H9 (cell line): ENCODE measurements at regions not wholly inside any gene's neighbourhood (a gene's known extent, or its start where the extent isn't known, plus 50 kb on each side); places are given as distances from the start of the nearest gene placed in this dataset.

ENCODE experiments used
- DNase-seq: peaks from one replicate; pipeline ENCODE4 v3.0.0-alpha.2; 2017
- H2AFZ ChIP-seq: one replicate; pipeline ENCODE4 v1.6.1; 2013; ENCODE audit warnings: mild to moderate bottlenecking, low read length, control low read depth, moderate library complexity
- H2AK5ac ChIP-seq: 2 replicates; pipeline ENCODE4 v1.6.1; 2013; ENCODE audit warnings: low read length, control low read depth, mixed read lengths; ENCODE audit not compliant: insufficient read length
- H2BK120ac ChIP-seq: one replicate; pipeline ENCODE4 v1.6.1; 2013; ENCODE audit warnings: low read depth, mild to moderate bottlenecking, low read length, control low read depth, inconsistent platforms; ENCODE audit not compliant: poor library complexity, severe bottlenecking
- H2BK12ac ChIP-seq: 2 replicates; pipeline ENCODE4 v1.6.1; 2013; ENCODE audit warnings: low read length, control low read depth, mixed read lengths, low read depth; ENCODE audit not compliant: insufficient read length
- H2BK15ac ChIP-seq: 2 replicates; pipeline ENCODE4 v1.6.1; 2013; ENCODE audit warnings: low read depth, low read length, control low read depth
- H2BK20ac ChIP-seq: one replicate; pipeline ENCODE4 v1.6.1; 2013; ENCODE audit warnings: low read depth, mild to moderate bottlenecking, low read length, control low read depth, inconsistent platforms; ENCODE audit not compliant: poor library complexity, severe bottlenecking
- H2BK5ac ChIP-seq: 2 replicates; pipeline ENCODE4 v1.6.1; 2013; ENCODE audit warnings: low read length, control low read depth, mixed read lengths; ENCODE audit not compliant: insufficient read length
- H3K14ac ChIP-seq: 2 replicates; pipeline ENCODE4 v1.6.1; 2013; ENCODE audit warnings: low read length, control low read depth; ENCODE audit not compliant: insufficient read depth
- H3K18ac ChIP-seq: 2 replicates; pipeline ENCODE4 v1.6.1; 2013; ENCODE audit warnings: low read depth, mild to moderate bottlenecking, mixed read lengths, low read length, control low read depth; ENCODE audit not compliant: insufficient read length
- H3K23ac ChIP-seq: 2 replicates; pipeline ENCODE4 v1.6.1; 2013; ENCODE audit warnings: low read length, control low read depth, mixed read lengths, low read depth; ENCODE audit not compliant: insufficient read length
- H3K23me2 ChIP-seq: 2 replicates; pipeline ENCODE4 v1.6.1; 2013; ENCODE audit warnings: low read depth, mild to moderate bottlenecking, mixed read lengths, low read length, control low read depth; ENCODE audit not compliant: insufficient read length, poor library complexity, severe bottlenecking
- H3K27ac ChIP-seq: 2 replicates; pipeline ENCODE4 v1.5.1; 2013; ENCODE audit warnings: low read length, control low read depth, mixed read lengths, low read depth; ENCODE audit not compliant: insufficient read length
- H3K27me3 ChIP-seq: 2 replicates; pipeline ENCODE4 v1.6.1; 2013; ENCODE audit warnings: low read length, control low read depth, inconsistent platforms; ENCODE audit not compliant: insufficient read depth
- H3K4ac ChIP-seq: 2 replicates; pipeline ENCODE4 v1.6.1; 2013; ENCODE audit warnings: low read depth, mild to moderate bottlenecking, control low read depth, inconsistent platforms, low read length, moderate library complexity
- H3K4me1 ChIP-seq: 2 replicates; pipeline ENCODE4 v1.6.1; 2013; ENCODE audit warnings: low read length, control low read depth, inconsistent platforms; ENCODE audit not compliant: insufficient read depth
- H3K4me2 ChIP-seq: 2 replicates; pipeline ENCODE4 v1.6.1; 2013; ENCODE audit warnings: low read length, control low read depth, mixed read lengths; ENCODE audit not compliant: insufficient read length, insufficient read depth
- H3K56ac ChIP-seq: 2 replicates; pipeline ENCODE4 v1.6.1; 2013; ENCODE audit warnings: low read depth, mild to moderate bottlenecking, mixed read lengths, low read length, control low read depth; ENCODE audit not compliant: insufficient read length
- H3K79me1 ChIP-seq: 2 replicates; pipeline ENCODE4 v1.6.1; 2013; ENCODE audit warnings: low read depth, mild to moderate bottlenecking, moderate library complexity, low read length, control low read depth, inconsistent platforms; ENCODE audit not compliant: insufficient read depth, poor library complexity, severe bottlenecking
- H3K79me2 ChIP-seq: 2 replicates; pipeline ENCODE4 v1.6.1; 2013; ENCODE audit warnings: low read length, control low read depth, inconsistent platforms; ENCODE audit not compliant: insufficient read depth
- H3K9ac ChIP-seq: 2 replicates; pipeline ENCODE4 v1.6.1; 2013; ENCODE audit warnings: low read length, control low read depth, mixed read lengths; ENCODE audit not compliant: insufficient read length; ENCODE audit errors: extremely low read depth
- H3K9me3 ChIP-seq: one replicate; pipeline ENCODE4 v1.6.1; 2013; ENCODE audit warnings: low read depth, low read length, inconsistent platforms; ENCODE audit not compliant: control insufficient read depth
- H3T11ph ChIP-seq: one replicate; pipeline ENCODE4 v1.6.1; 2013; ENCODE audit warnings: mild to moderate bottlenecking, low read length, control low read depth, inconsistent platforms
- H4K20me1 ChIP-seq: one replicate; pipeline ENCODE4 v1.6.1; 2013; ENCODE audit not compliant: control insufficient read depth, insufficient read length, insufficient read depth
- H4K5ac ChIP-seq: 2 replicates; pipeline ENCODE4 v1.6.1; 2013; ENCODE audit warnings: low read depth, mild to moderate bottlenecking, mixed read lengths, low read length, control low read depth; ENCODE audit not compliant: insufficient read length
- H4K8ac ChIP-seq: replicated peaks from 2 replicates; pipeline ENCODE4 v1.6.1; 2013; ENCODE audit warnings: low read length, control low read depth, mixed read lengths, low read depth; ENCODE audit not compliant: insufficient read length
- H4K91ac ChIP-seq: 2 replicates; pipeline ENCODE4 v1.6.1; 2013; ENCODE audit warnings: low read depth, mild to moderate bottlenecking, moderate library complexity, mixed read lengths, low read length, control low read depth; ENCODE audit not compliant: insufficient read length
- H3K27ac Mint-ChIP-seq, 3 experiments: 2 replicates in 2 of 3; 3 replicates in 1 of 3; pipeline ENCODE4 v1.8.0; 2020 to 2021; ENCODE audit warnings: mixed read lengths in 3 of 3, mild to moderate bottlenecking in 1 of 3, moderate library complexity in 1 of 3
- H3K27me3 Mint-ChIP-seq: 2 replicates; pipeline ENCODE4 v1.8.0; 2021; ENCODE audit warnings: low read depth, mild to moderate bottlenecking, moderate library complexity, mixed read lengths
- H3K36me3 Mint-ChIP-seq, 3 experiments: 2 replicates in 2 of 3; 3 replicates in 1 of 3; pipeline ENCODE4 v1.8.0; 2020 to 2021; ENCODE audit warnings: low read depth in 3 of 3, mixed read lengths in 3 of 3; ENCODE audit not compliant: insufficient read depth in 1 of 3
- H3K4me1 Mint-ChIP-seq, 2 experiments: 2 replicates each; pipeline ENCODE4 v1.8.0; 2020; ENCODE audit warnings: mixed read lengths in 2 of 2
- H3K4me3 Mint-ChIP-seq, 2 experiments: 2 replicates in 1 of 2; 3 replicates in 1 of 2; pipeline ENCODE4 v1.8.0; 2020 to 2021; ENCODE audit warnings: mild to moderate bottlenecking in 2 of 2, mixed read lengths in 2 of 2, moderate library complexity in 1 of 2
- H3K9me3 Mint-ChIP-seq, 2 experiments: 2 replicates in 1 of 2; 3 replicates in 1 of 2; pipeline ENCODE4 v1.8.0; 2020; ENCODE audit warnings: mild to moderate bottlenecking in 2 of 2, mixed read lengths in 2 of 2, moderate library complexity in 1 of 2
- WGBS: extraction: QIAGEN DNeasy Blood & Tissue Kit; methylation state at CpG from one replicate; pipeline ENCODE4 v1.1.7; 2013; ENCODE audit warnings: missing lambda C conversion rate, low lambda C conversion rate, mixed read lengths; ENCODE audit not compliant: insufficient read length; ENCODE audit errors: extremely low coverage; 5-methylcytosine and 5-hydroxymethylcytosine counted together
- TF ChIP-seq, protein P1 (sequence below): fragments of 200-600 bp; sonication (generic); conservative IDR thresholded peaks from 3 replicates; pipeline ENCODE4 v1.8.0; 2021; ENCODE audit warnings: antibody characterized with exemption, mild to moderate bottlenecking

DNA sequence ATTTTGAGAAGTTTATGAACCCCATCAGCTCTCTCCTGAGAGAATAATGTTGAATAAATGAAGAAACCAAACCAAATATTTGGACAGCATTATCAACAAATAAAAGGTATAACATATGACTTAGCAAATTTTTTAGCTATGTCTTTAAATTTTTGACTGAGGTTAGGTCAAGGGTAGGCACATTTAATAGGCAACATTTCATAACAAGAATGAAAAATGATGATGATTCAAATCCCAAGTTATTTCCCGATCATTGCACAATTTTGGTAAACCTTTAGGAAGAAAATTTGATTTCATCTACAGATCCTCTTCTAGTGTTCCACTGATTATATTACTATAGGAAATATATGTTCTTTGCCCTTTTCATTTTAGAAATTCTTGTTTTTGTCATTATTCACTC lies 123.7 kb upstream of the TLR3 start:
- H3K18ac ChIP-seq: no peak overlapping the region
- no peak overlapping the region for H4K5ac ChIP-seq
- no peak overlapping the region for H2BK120ac ChIP-seq
- H3K4me3 Mint-ChIP-seq: no peak overlapping the region
- no CpG with 5 or more reads among the region's 1 CpG for WGBS
- H2BK12ac ChIP-seq: no peak overlapping the region
- H4K8ac ChIP-seq: no peak overlapping the region
- H3K9me3 ChIP-seq: no peaks in the 10 kb centered on the region
- no peaks in the 10 kb centered on the region; the same call in 1 of the 2 replicates for H3K4me1 ChIP-seq
- H2BK15ac ChIP-seq: no peak overlapping the region
- no peaks in the 10 kb centered on the region for H3K36me3 Mint-ChIP-seq
- no peaks in the 10 kb centered on the region for H3K79me1 ChIP-seq
- H3K27ac ChIP-seq: no peak overlapping the region
- no peaks in the 10 kb centered on the region for H3K9me3 Mint-ChIP-seq
- no peak for DNase-seq
- no peak overlapping the region for H3K9ac ChIP-seq
- H3K4me1 Mint-ChIP-seq: peaks cover 5 to 11% of the 10 kb centered on the region in 2 experiments; a peak in 3 of 4 replicates
- no peak overlapping the region for H3K14ac ChIP-seq
- no peak overlapping the region for H3T11ph ChIP-seq
- peaks cover 3% of the 10 kb centered on the region; the same call in 1 of the 2 replicates for H3K27me3 Mint-ChIP-seq
- no peak overlapping the region for H2BK5ac ChIP-seq
- H3K4ac ChIP-seq: no peak overlapping the region
- H2AFZ ChIP-seq: no peak overlapping the region
- no peak overlapping the region for H2BK20ac ChIP-seq
- no peaks in the 10 kb centered on the region for H3K27me3 ChIP-seq
- H3K27ac Mint-ChIP-seq: no peak overlapping the region
- H4K91ac ChIP-seq: no peak overlapping the region
- H2AK5ac ChIP-seq: no peak overlapping the region
- H3K23me2 ChIP-seq: no peaks in the 10 kb centered on the region
- no peak overlapping the region for H3K23ac ChIP-seq
- H3K4me2 ChIP-seq: no peak overlapping the region
- no peaks in the 10 kb centered on the region for H4K20me1 ChIP-seq
- TF ChIP-seq, protein P1, sequence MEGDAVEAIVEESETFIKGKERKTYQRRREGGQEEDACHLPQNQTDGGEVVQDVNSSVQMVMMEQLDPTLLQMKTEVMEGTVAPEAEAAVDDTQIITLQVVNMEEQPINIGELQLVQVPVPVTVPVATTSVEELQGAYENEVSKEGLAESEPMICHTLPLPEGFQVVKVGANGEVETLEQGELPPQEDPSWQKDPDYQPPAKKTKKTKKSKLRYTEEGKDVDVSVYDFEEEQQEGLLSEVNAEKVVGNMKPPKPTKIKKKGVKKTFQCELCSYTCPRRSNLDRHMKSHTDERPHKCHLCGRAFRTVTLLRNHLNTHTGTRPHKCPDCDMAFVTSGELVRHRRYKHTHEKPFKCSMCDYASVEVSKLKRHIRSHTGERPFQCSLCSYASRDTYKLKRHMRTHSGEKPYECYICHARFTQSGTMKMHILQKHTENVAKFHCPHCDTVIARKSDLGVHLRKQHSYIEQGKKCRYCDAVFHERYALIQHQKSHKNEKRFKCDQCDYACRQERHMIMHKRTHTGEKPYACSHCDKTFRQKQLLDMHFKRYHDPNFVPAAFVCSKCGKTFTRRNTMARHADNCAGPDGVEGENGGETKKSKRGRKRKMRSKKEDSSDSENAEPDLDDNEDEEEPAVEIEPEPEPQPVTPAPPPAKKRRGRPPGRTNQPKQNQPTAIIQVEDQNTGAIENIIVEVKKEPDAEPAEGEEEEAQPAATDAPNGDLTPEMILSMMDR: no peak
- H3K79me2 ChIP-seq: no peaks in the 10 kb centered on the region
- no peak overlapping the region for H3K56ac ChIP-seq
